ENCODE measurements at regions not wholly inside any gene's neighbourhood (a gene's known extent, or its start where the extent isn't known, plus 50 kb on each side); places are given as distances from the start of the nearest gene placed in this dataset.

DNA sequence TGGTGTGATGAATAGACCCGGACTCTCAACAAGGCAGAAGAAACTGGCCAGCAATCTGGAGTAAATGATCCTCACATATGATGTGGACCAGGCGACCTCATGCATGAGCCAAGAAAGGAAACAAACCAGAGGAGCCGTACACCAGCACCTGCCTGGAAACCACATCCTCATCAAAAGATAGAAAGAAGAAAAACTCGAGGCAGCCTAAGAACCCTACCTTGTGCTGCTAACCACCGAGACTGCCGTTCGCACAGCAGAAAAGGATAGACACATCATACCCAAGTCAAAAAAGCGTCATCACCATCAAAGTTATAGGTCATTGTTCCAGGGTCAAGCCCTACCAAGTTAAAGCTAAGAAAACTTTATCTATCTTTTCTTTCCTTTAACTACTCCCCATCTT lies 66.7 kb downstream of the RESF1 start:
- no peak overlapping the region for H3K27ac ChIP-seq

DNA sequence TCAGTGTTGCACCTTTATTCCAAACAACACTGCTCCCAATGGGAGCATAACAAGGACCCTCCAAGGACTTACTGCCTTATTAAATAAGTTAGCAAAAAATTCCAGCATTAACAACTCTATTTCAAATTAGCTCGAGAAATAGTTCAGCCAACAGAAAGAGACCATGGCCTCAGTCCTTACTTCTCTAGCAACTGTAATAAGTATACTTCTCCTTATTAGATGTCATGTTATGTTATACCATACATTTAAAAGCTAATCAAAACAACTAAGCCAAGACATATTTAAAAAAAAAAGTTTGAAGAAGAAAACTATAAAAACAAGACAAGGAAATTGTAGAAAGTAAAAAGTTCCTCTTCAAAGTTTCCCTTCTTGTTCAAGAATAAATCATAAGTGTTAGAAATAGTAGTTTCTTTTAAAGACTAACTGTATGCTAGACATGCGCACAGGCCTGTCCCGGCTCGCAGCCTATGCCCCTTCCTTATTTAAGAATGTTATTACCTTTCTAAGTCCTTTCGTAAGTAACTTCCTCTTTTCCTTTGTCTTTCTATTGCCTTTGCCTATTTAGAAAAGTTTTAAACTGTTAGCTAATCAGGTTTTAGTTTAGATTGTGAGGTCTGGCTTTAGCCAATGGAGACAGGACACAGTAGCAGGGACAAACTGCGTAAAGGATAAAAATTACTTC lies 68.6 kb downstream of the RESF1 start:
- no peak overlapping the region for H3K27ac ChIP-seq
- TF ChIP-seq, protein P1, sequence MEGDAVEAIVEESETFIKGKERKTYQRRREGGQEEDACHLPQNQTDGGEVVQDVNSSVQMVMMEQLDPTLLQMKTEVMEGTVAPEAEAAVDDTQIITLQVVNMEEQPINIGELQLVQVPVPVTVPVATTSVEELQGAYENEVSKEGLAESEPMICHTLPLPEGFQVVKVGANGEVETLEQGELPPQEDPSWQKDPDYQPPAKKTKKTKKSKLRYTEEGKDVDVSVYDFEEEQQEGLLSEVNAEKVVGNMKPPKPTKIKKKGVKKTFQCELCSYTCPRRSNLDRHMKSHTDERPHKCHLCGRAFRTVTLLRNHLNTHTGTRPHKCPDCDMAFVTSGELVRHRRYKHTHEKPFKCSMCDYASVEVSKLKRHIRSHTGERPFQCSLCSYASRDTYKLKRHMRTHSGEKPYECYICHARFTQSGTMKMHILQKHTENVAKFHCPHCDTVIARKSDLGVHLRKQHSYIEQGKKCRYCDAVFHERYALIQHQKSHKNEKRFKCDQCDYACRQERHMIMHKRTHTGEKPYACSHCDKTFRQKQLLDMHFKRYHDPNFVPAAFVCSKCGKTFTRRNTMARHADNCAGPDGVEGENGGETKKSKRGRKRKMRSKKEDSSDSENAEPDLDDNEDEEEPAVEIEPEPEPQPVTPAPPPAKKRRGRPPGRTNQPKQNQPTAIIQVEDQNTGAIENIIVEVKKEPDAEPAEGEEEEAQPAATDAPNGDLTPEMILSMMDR (IDR thresholded peaks at IDR 0.05), result no peak
- no peak for TF ChIP-seq ZFX (IDR thresholded peaks at IDR 0.05; ENCODE audit: borderline replicate concordance)

More for the DNA sequence above, 66.7 kb downstream of the RESF1 start:
- TF ChIP-seq, protein P1 (IDR thresholded peaks at IDR 0.05), result no peak
- TF ChIP-seq ZFX (IDR thresholded peaks at IDR 0.05; ENCODE audit: borderline replicate concordance), result no peak

DNA sequence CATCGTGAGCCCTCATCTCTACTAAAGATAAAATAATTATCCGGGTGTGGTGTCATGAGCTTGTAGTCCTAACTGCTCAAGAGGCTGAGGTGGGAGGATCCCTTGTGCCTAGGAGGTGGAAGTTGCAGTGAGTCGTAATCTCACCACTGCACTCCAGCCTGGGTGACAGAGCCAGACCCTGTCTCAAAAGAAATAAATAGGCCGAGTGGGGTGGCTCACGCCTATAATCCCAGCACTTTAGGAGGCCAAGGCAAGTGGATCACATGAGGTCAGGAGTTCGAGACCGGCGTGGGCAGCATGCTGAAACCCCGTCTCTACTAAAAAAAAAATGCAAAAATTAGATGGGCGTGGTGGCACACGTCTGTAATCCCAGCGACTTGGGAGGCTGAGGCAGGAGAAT lies 70.9 kb downstream of the RESF1 start:
- TF ChIP-seq, protein P1 (IDR thresholded peaks at IDR 0.05), result no peak
- no peak for TF ChIP-seq ZFX (IDR thresholded peaks at IDR 0.05; ENCODE audit: borderline replicate concordance)
- H3K27ac ChIP-seq, result no peak overlapping the region

DNA sequence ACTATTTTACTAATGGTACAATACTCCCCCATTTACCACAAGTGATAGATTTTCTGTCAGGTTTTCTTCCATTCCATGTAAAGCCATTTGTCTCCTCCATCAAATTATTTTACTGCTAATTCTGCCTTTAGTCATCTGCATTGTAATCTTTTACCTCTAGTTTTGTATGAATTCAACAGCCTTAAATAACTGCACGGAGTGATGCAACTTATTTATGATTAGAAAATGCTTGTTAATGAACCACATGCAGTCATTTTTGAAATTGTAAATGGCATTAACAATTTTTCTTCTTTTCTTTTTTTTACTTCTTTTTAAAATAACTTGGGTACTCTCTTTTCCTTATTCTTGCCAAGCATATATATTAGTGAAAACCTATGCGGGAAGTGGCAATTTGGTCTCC lies 71.5 kb downstream of the RESF1 start:
- no peak for TF ChIP-seq ZFX (IDR thresholded peaks at IDR 0.05; ENCODE audit: borderline replicate concordance)
- TF ChIP-seq, protein P1 (IDR thresholded peaks at IDR 0.05), result no peak
- H3K27ac ChIP-seq, result no peak overlapping the region

DNA sequence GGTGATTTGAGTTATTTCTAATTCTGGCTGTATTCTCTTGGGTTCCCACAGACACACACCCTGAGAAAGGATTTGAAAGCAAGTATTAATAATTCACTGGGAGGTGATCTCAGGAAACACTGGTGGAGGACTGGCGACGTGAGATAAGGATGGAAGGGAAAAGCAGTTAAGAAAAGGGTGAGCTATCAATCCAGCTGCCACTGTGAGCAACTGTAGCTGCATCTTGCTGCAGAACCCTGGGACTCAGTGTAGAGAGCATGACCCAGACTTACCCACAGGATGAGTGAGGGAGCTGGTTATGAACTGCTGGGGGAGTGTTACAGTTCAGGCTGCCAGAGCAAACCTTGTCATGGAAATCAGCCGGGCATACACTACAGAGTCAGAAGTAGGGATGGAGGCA lies 71.9 kb downstream of the RESF1 start:
- TF ChIP-seq, protein P1 (IDR thresholded peaks at IDR 0.05), result no peak
- no peak for TF ChIP-seq ZFX (IDR thresholded peaks at IDR 0.05; ENCODE audit: borderline replicate concordance)
- H3K27ac ChIP-seq, result no peak overlapping the region

DNA sequence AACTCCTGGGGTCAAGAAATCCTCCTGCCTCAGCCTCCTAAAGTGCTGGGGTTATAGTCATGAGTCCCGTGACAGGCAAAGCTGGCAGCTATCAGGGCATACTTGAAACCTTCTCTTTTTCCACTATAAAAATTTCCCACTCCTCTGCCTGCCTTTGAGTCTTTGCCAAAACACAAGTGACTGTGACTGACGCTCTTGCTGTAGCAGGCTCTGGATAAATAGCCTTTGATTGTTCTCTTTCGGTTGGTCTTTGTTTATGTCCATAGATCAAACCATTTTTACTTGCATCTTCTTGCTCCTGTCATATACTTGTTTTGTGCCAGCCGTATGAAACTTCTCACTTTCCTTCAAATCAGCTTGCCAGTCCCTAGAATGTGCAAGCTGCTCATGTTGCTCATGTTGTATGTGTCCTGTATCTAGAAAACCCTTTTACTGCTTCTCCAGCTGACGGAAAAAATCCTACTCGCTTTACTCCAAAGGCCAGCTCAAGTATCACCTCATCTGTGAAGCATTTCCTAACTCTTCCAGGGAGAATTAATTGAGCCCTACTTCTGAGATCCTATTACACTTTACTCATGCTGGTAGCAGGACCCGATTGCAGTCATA lies 73.1 kb downstream of the RESF1 start:
- no peak for TF ChIP-seq ZFX (IDR thresholded peaks at IDR 0.05; ENCODE audit: borderline replicate concordance)
- no peak overlapping the region for H3K27ac ChIP-seq

DNA sequence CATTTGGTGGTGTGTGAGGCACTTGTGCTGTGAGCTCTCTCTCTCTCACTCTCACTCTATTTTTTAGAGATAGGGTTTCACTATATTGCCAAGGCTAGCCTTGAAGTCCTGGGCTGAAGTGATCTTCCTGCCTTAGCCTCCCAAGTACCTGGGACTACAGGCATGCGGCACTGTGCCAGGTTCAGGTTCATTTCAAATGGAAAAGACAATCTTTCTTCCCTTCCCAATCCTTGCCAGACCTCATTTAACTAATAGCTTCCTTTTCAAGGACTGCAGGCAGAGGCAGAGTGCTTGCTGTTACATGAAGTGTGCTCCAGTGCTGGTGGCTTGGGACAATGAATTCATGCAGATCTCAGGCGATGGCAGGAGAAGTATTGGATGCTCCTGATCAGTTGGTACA lies 73.2 kb upstream of the BICD1 start:
- no peak for TF ChIP-seq ZFX (IDR thresholded peaks at IDR 0.05; ENCODE audit: borderline replicate concordance)
- TF ChIP-seq, protein P1 (IDR thresholded peaks at IDR 0.05), result no peak
- H3K27ac ChIP-seq, result no peak overlapping the region
